ENCODE measurements at regions not wholly inside any gene's neighbourhood (a gene's known extent, or its start where the extent isn't known, plus 50 kb on each side); places are given as distances from the start of the nearest gene placed in this dataset.

- no peak for DNase-seq
- Histone ChIP-seq H3K36me3 (ENCODE audit: control insufficient read depth, insufficient read depth, low read length) (no peaks in the 10 kb centered on the region), H2AK5ac (ENCODE audit: low read length) (no peak overlapping the region), H3K79me1 (ENCODE audit: low read length) (no peaks in the 10 kb centered on the region), H3K4me2 (ENCODE audit: low read length) (no peak overlapping the region), H3K18ac (ENCODE audit: low read length) (no peak overlapping the region), H3K27ac (ENCODE audit: low read depth, low read length) (no peak overlapping the region), H3K4ac (ENCODE audit: low read depth, low read length) (no peak overlapping the region), H3K27me3 (ENCODE audit: insufficient read depth, low read length, poor library complexity) (no peaks in the 10 kb centered on the region), H3K9ac (ENCODE audit: low read length) (no peak overlapping the region), H4K5ac (ENCODE audit: low read length) (no peak overlapping the region), H3K56ac (ENCODE audit: low read length) (no peak overlapping the region), H3K4me3 (ENCODE audit: low read length) (no peak overlapping the region), H4K8ac (ENCODE audit: low read depth, low read length) (no peak overlapping the region), H2BK120ac (ENCODE audit: low read depth, low read length) (no peak overlapping the region), H3K4me1 (ENCODE audit: control insufficient read depth, low read depth, low read length) (no peaks in the 10 kb centered on the region), H2BK5ac (ENCODE audit: low read length) (no peak overlapping the region), H3K79me2 (ENCODE audit: control insufficient read depth, insufficient read depth, low read length) (no peaks in the 10 kb centered on the region), H3K23ac (ENCODE audit: low read length) (no peak overlapping the region), H2BK15ac (replicated peaks; ENCODE audit: low read depth) (no peak overlapping the region)
- no CpG with 5 or more reads among the region's 2 CpGs for WGBS (ENCODE audit: extremely low coverage, insufficient coverage, low lambda C conversion rate)
These were observed 65.8 kb upstream of the FUT9 start for GRCh38 chr6:95949985-95950384.

- H4K5ac ChIP-seq (ENCODE audit: low read length): no peak overlapping the region
- no CpG with 5 or more reads among the region's 1 CpG for WGBS (ENCODE audit: extremely low coverage, insufficient coverage, low lambda C conversion rate)
These were observed 57.1 kb upstream of the FUT9 start for GRCh38 chr6:95958686-95959085.

GRCh38 chr6:95959261-95959660 is 56.5 kb upstream of the FUT9 start:
- Histone ChIP-seq H3K4me3 (ENCODE audit: low read length) (no peak overlapping the region), H4K8ac (ENCODE audit: low read depth, low read length) (no peak overlapping the region), H3K79me2 (ENCODE audit: control insufficient read depth, insufficient read depth, low read length) (no peaks in the 10 kb centered on the region), H2BK5ac (ENCODE audit: low read length) (no peak overlapping the region), H3K79me1 (ENCODE audit: low read length) (no peaks in the 10 kb centered on the region), H3K4me1 (ENCODE audit: control insufficient read depth, low read depth, low read length) (no peaks in the 10 kb centered on the region), H3K27ac (ENCODE audit: low read depth, low read length) (no peak overlapping the region), H3K18ac (ENCODE audit: low read length) (no peak overlapping the region), H3K27me3 (ENCODE audit: insufficient read depth, low read length, poor library complexity) (no peaks in the 10 kb centered on the region), H2BK15ac (replicated peaks; ENCODE audit: low read depth) (no peak overlapping the region), H3K56ac (ENCODE audit: low read length) (no peak overlapping the region), H3K4me2 (ENCODE audit: low read length) (no peak overlapping the region), H4K5ac (ENCODE audit: low read length) (no peak overlapping the region), H2BK120ac (ENCODE audit: low read depth, low read length) (no peak overlapping the region), H3K4ac (ENCODE audit: low read depth, low read length) (no peak overlapping the region), H3K23ac (ENCODE audit: low read length) (no peak overlapping the region), H3K36me3 (ENCODE audit: control insufficient read depth, insufficient read depth, low read length) (no peaks in the 10 kb centered on the region), H2AK5ac (ENCODE audit: low read length) (no peak overlapping the region), H3K9ac (ENCODE audit: low read length) (no peak overlapping the region)
- no peak for DNase-seq

More at GRCh38 chr6:95958686-95959085, 57.1 kb upstream of the FUT9 start:
- Histone ChIP-seq H2BK120ac (ENCODE audit: low read depth, low read length) (no peak overlapping the region), H3K27ac (ENCODE audit: low read depth, low read length) (no peak overlapping the region), H2BK5ac (ENCODE audit: low read length) (no peak overlapping the region), H3K4me1 (ENCODE audit: control insufficient read depth, low read depth, low read length) (no peaks in the 10 kb centered on the region), H3K4me3 (ENCODE audit: low read length) (no peak overlapping the region), H3K27me3 (ENCODE audit: insufficient read depth, low read length, poor library complexity) (no peaks in the 10 kb centered on the region), H2AK5ac (ENCODE audit: low read length) (no peak overlapping the region), H3K4me2 (ENCODE audit: low read length) (no peak overlapping the region), H3K36me3 (ENCODE audit: control insufficient read depth, insufficient read depth, low read length) (no peaks in the 10 kb centered on the region), H3K23ac (ENCODE audit: low read length) (no peak overlapping the region), H3K9ac (ENCODE audit: low read length) (no peak overlapping the region), H2BK15ac (replicated peaks; ENCODE audit: low read depth) (no peak overlapping the region), H3K79me2 (ENCODE audit: control insufficient read depth, insufficient read depth, low read length) (no peaks in the 10 kb centered on the region), H3K79me1 (ENCODE audit: low read length) (no peaks in the 10 kb centered on the region), H4K8ac (ENCODE audit: low read depth, low read length) (no peak overlapping the region), H3K18ac (ENCODE audit: low read length) (no peak overlapping the region), H3K56ac (ENCODE audit: low read length) (no peak overlapping the region), H3K4ac (ENCODE audit: low read depth, low read length) (no peak overlapping the region)
- no peak for DNase-seq
